Stimulated activated memory B cell treated with anti-CD40 and anti-IgM and Interleukin-4, amounts not matched to agents 10 μg/mL and 1 μg/mL and 100 μg/mL, for 72 hours (primary cell): ENCODE measurements at regions not wholly inside any gene's neighbourhood (a gene's known extent, or its start where the extent isn't known, plus 50 kb on each side); places are given as distances from the start of the nearest gene placed in this dataset.
A peak's percentile ranks its signal among the peaks of the same experiment; 100 is the strongest.

Source experiments
- ATAC-seq: fragments of 150-1000 bp; cut with Tn5 transposase; 2 replicates; pipeline ENCODE4 v1.10.0; 2021
- H3K27ac Mint-ChIP-seq: one replicate; pipeline ENCODE4 v1.8.0; 2022; ENCODE audit warnings: mild to moderate bottlenecking, mixed read lengths
- H3K27me3 Mint-ChIP-seq: one replicate; pipeline ENCODE4 v1.8.0; 2022; ENCODE audit warnings: mixed read lengths
- H3K36me3 Mint-ChIP-seq: one replicate; pipeline ENCODE4 v1.8.0; 2022; ENCODE audit warnings: mixed read lengths
- H3K4me1 Mint-ChIP-seq: one replicate; pipeline ENCODE4 v1.8.0; 2022; ENCODE audit warnings: mixed read lengths
- H3K4me3 Mint-ChIP-seq: one replicate; pipeline ENCODE4 v1.8.0; 2022; ENCODE audit warnings: mild to moderate bottlenecking, moderate library complexity, mixed read lengths
- H3K9me3 Mint-ChIP-seq: one replicate; pipeline ENCODE4 v1.8.0; 2022; ENCODE audit warnings: mixed read lengths

DNA sequence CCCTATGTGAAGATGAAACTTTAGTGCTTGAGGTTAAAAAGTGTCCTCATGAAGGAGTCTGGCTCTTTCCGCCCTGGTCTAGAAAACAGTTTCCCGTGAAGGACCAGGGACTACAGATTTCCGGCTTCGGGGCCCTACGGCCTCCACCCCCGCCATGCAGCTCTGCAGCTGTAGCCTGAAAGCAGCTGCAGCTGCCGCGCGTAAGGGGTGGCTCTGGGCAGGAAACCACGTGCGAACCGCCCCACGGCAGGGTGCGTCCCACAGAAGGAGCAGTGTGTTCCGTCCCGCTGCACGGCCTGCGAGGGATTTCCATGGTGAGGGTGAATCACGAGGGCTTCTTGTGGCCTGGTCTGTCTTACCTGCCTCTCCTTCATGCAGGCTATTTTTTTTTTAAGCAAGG, 117.0 kb downstream of the ERMARD start:
- Mint-ChIP-seq H3K9me3 (peaks cover 8% of the 10 kb centered on the region), H3K36me3 (no peaks in the 10 kb centered on the region), H3K27me3 (no peaks in the 10 kb centered on the region), H3K27ac (no peak overlapping the region), H3K4me1 (no peaks in the 10 kb centered on the region), H3K4me3 (no peak overlapping the region)
- ATAC-seq, result peak; percentile 83

DNA sequence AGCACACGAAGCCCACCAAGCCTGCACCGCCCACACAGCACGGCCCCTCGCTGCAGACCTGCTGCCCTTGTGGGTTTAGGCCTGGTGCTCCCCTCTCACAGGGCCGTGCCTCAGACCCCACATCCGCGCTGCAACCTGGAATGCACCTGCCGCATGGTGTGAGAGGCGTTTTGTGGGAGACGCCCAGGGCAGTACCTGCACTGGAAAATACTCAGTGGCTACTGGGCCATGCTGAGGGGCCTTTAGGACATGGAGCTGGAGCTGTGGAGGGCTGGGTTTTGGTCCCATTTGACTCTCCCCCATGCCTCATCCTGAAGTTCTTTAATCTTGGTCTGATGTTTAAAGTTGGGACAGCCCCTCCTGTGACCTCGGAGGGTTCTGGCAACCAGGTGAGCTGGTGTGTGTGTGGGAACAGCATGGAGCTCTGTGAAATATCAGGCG, 116.3 kb downstream of the ERMARD start:
- peaks cover 9% of the 10 kb centered on the region for H3K9me3 Mint-ChIP-seq
- no peak overlapping the region for H3K27ac Mint-ChIP-seq
- no peak for ATAC-seq
- H3K4me3 Mint-ChIP-seq, result no peak overlapping the region
- H3K36me3 Mint-ChIP-seq, result no peaks in the 10 kb centered on the region
- no peaks in the 10 kb centered on the region for H3K27me3 Mint-ChIP-seq
- no peaks in the 10 kb centered on the region for H3K4me1 Mint-ChIP-seq

- Mint-ChIP-seq H3K4me1 (no peaks in the 10 kb centered on the region), H3K9me3 (peaks cover 9% of the 10 kb centered on the region), H3K36me3 (no peaks in the 10 kb centered on the region), H3K27ac (no peak overlapping the region), H3K27me3 (no peaks in the 10 kb centered on the region), H3K4me3 (no peak overlapping the region)
- ATAC-seq, result no peak
These were observed 115.5 kb downstream of the ERMARD start for GRCh38 chr6:169866668-169867521.

DNA sequence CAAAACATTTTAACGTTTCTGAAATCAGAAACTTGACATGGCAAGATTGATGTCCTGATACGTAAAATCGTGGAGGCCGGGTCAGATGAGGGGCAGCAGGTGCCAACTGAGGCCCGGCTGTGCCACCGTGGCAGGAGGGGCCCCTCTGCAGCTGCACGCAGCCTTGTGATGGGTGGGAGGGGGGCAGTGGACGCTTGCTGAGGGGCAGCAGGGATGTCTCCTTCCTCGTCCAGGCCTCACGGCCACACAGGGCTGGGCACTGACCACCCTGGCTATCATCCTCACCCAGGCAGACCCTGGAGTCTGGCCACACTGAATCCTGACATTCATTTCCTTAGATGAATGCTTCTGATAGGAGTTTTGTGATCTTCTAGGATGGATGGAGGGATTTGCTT, 114.7 kb downstream of the ERMARD start:
- Mint-ChIP-seq H3K4me1 (no peaks in the 10 kb centered on the region), H3K27ac (no peak overlapping the region), H3K27me3 (no peaks in the 10 kb centered on the region), H3K9me3 (peaks cover 9% of the 10 kb centered on the region), H3K36me3 (no peaks in the 10 kb centered on the region), H3K4me3 (no peak overlapping the region)
- ATAC-seq, result no peak

DNA sequence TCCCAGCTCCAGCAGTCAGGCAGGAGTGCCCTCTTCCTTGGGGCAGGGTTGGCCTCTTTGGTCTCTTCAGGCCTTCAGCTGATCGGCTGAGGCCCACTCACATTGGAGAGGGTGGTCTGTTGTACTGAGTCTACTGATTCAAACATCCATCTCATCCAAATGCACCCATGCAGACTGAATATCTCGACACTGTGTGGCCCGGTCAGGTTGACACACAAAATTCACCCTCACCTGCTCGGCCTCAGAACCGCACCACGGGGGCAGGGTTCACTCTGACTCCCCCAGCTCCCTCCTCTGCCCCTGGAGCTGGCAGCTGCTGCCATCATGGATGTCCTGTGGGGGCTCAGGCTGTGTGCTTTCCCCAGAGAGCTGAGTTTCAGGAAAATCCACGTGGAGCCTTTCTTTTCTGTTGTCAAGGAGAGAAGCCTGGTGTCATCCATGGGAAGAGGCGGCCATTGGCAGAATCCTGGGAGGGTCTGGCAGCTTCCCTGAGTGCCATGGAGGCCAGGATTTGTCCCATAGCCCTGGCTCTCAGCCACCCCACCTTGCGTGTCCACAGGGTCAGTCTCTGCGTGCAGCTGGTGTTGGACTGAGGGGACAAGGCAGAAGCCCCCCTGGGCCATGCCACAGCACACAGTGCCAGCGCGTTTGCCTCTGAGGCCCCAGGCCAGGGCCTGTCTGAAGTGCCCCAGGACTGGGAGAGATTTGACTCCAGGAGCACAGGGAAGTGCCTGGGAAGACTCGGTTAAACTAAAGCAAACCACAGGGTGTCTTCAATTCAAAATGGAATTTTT, 114.1 kb downstream of the ERMARD start:
- no peak for ATAC-seq

GRCh38 chr6:169864148-169865020, 113.0 kb downstream of the ERMARD start:
- Mint-ChIP-seq H3K4me3 (no peak overlapping the region), H3K4me1 (no peaks in the 10 kb centered on the region), H3K36me3 (no peaks in the 10 kb centered on the region), H3K27ac (no peak overlapping the region), H3K9me3 (peaks cover 6% of the 10 kb centered on the region), H3K27me3 (no peaks in the 10 kb centered on the region)
- ATAC-seq, result no peak

More for the DNA sequence above, 114.1 kb downstream of the ERMARD start:
- peaks cover 6% of the 10 kb centered on the region for H3K9me3 Mint-ChIP-seq
- no peak overlapping the region for H3K4me3 Mint-ChIP-seq
- no peaks in the 10 kb centered on the region for H3K27me3 Mint-ChIP-seq
- no peaks in the 10 kb centered on the region for H3K4me1 Mint-ChIP-seq
- no peak overlapping the region for H3K27ac Mint-ChIP-seq
- H3K36me3 Mint-ChIP-seq, result no peaks in the 10 kb centered on the region

GRCh38 chr6:169863710-169864109, 112.3 kb downstream of the ERMARD start:
- no peaks in the 10 kb centered on the region for H3K36me3 Mint-ChIP-seq
- no peaks in the 10 kb centered on the region for H3K27me3 Mint-ChIP-seq
- ATAC-seq, result no peak
- peaks cover 6% of the 10 kb centered on the region for H3K9me3 Mint-ChIP-seq
- H3K27ac Mint-ChIP-seq, result no peak overlapping the region
- H3K4me1 Mint-ChIP-seq, result no peaks in the 10 kb centered on the region
- H3K4me3 Mint-ChIP-seq, result no peak overlapping the region

DNA sequence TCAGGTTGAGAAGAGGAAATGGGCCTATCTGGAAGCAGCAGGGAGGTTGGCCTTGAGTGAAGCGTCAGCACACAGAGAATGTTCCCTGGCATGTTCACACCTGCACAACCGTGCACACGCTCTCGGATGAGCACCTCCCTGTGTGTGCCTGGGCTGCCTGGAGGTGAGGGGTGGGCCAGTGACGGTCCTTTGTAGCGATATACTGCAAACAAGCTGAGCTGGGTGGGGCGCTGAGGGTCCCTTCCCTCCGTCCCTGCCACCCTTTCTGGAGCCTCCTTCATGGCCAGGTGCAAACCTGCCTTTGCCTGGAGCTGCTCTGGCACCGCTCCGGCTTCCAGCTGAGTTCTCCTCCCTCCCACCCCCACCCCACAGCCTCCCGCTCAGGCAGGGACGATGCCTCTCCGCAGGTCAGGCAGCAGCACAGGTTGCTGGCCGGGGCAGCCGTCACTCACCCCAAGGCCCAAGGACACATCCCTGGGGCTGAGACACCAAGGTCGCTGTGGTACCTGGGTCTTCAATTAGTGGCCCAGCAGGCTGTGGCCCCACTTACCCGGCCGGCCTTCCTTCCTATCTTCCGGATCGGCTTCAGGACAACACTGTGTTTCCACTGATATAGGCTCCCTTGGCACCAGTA, 111.6 kb downstream of the ERMARD start:
- ATAC-seq, result no peak
- Mint-ChIP-seq H3K4me3 (no peak overlapping the region), H3K27ac (no peak overlapping the region), H3K9me3 (peaks cover 6% of the 10 kb centered on the region), H3K27me3 (no peaks in the 10 kb centered on the region), H3K4me1 (no peaks in the 10 kb centered on the region), H3K36me3 (no peaks in the 10 kb centered on the region)

GRCh38 chr6:169862043-169862891, 110.8 kb downstream of the ERMARD start:
- Mint-ChIP-seq H3K9me3 (peaks cover 8% of the 10 kb centered on the region), H3K36me3 (no peaks in the 10 kb centered on the region), H3K27ac (no peak overlapping the region), H3K27me3 (no peaks in the 10 kb centered on the region), H3K4me3 (no peak overlapping the region), H3K4me1 (no peaks in the 10 kb centered on the region)
- ATAC-seq, result no peak

GRCh38 chr6:169861431-169862042, 110.1 kb downstream of the ERMARD start:
- peaks cover 9% of the 10 kb centered on the region for H3K9me3 Mint-ChIP-seq
- no peak overlapping the region for H3K4me3 Mint-ChIP-seq
- H3K4me1 Mint-ChIP-seq, result no peaks in the 10 kb centered on the region
- no peaks in the 10 kb centered on the region for H3K36me3 Mint-ChIP-seq
- no peaks in the 10 kb centered on the region for H3K27me3 Mint-ChIP-seq
- no peak for ATAC-seq
- H3K27ac Mint-ChIP-seq, result no peak overlapping the region

DNA sequence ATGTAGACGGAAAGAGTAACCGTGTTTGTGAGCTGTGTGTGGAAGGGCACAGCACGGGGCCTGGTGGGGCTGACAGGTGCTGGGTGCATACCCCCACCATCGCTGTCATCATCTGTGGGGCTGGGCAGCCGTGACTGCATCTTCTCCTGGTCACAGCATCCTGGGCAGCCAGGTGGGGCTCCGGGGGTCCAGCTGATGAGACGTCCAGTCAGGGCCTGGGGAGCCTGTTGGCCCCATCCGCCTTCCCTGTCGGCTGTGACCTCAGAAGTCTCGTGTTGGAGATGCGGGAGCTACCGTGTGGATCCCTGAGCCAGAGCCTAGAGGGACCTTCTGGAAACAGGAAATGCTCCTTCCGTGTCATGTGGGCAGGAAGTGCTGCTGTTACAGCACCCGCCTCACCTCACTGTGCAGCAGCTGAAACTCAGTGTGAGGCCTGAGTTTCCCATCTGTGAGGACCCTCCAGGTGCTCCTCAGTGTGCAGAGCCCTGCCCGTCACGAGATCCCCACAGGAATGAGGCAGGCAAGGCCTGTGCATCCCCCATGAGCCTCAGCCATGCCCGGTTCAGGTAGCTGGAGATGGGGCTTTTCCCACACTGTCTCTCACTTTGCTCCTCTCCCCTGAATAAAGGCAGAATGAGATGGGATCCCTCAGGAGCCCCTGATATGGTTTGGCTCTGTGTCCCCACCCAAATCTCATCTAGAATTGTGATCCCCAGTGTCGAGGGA, 108.7 kb downstream of the ERMARD start:
- Mint-ChIP-seq H3K4me1 (no peaks in the 10 kb centered on the region), H3K27ac (no peak overlapping the region), H3K4me3 (no peak overlapping the region), H3K9me3 (peaks cover 9% of the 10 kb centered on the region), H3K36me3 (no peaks in the 10 kb centered on the region), H3K27me3 (no peaks in the 10 kb centered on the region)
- ATAC-seq, result no peak

GRCh38 chr6:169859401-169859977, 108.1 kb downstream of the ERMARD start:
- Mint-ChIP-seq H3K4me3 (no peak overlapping the region), H3K9me3 (peaks cover 9% of the 10 kb centered on the region), H3K36me3 (no peaks in the 10 kb centered on the region), H3K4me1 (no peaks in the 10 kb centered on the region), H3K27me3 (no peaks in the 10 kb centered on the region), H3K27ac (no peak overlapping the region)
- ATAC-seq, result no peak

DNA sequence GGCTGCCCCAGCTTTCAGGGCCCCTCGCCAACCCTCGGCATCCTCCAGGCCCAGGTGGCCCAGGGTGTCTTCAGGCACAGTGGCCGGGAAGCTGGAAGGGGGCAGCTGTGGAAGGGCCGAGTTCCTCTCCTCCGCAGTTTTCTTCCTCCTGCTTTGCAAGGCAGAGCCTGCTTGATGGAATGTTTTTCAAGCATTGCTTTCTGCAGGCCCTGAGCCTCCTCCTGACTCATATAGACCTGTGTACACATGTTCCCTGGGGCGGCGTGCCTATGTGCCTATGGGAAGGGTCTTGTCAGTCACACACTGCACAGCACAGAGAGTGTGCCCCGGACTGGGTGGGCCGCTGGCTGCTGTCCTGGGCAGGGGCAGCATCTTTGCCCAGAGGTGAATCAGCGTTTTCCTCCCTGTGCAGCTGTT, 107.5 kb downstream of the ERMARD start:
- no peak overlapping the region for H3K4me3 Mint-ChIP-seq
- H3K9me3 Mint-ChIP-seq, result peaks cover 9% of the 10 kb centered on the region
- H3K27me3 Mint-ChIP-seq, result no peaks in the 10 kb centered on the region
- peak; percentile 44 for ATAC-seq
- H3K36me3 Mint-ChIP-seq, result no peaks in the 10 kb centered on the region
- no peak overlapping the region for H3K27ac Mint-ChIP-seq
- no peaks in the 10 kb centered on the region for H3K4me1 Mint-ChIP-seq
